Cerebellar nuclear complex (tissue), 1 donor: ENCODE measurements at regions not wholly inside any gene's neighbourhood (a gene's known extent, or its start where the extent isn't known, plus 50 kb on each side); places are given as distances from the start of the nearest gene placed in this dataset.
"Not testable (repeated sequence)": the region's sequence is repeated elsewhere in the genome, so short reads cannot be mapped to it uniquely, and the experiment has no call there.

Experiments used
- DNase-seq, 2 experiments: peaks; one replicate each; lab custom pipeline; 2025; lab: John Stamatoyannopoulos, UW

DNA sequence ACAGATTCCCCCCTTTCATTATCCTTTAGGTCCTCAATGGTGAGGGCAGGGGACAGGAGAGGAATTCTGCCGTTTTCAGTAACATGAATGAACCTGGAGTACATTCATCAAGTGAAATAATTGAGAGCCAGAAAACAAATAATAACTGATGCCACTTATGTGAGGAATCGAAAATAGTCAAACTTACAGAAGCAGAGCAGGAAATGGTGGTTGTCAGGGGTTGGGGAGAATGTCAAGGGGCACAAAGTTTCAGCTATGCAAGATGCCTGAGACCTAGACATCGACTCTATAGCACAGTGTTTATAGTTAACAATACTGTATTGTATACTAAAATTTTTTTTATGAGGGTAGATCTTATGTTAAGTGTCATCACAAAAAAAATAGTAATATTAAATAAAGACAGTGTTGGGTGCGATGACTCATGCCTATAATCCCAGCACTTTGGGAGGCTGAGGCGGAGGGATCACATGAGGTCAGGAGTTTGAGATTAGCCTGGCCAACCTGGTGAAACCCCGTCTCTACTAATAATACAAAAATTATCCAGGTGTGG lies 1219.8 kb downstream of the GATA3 start:
- no peak for DNase-seq

DNA sequence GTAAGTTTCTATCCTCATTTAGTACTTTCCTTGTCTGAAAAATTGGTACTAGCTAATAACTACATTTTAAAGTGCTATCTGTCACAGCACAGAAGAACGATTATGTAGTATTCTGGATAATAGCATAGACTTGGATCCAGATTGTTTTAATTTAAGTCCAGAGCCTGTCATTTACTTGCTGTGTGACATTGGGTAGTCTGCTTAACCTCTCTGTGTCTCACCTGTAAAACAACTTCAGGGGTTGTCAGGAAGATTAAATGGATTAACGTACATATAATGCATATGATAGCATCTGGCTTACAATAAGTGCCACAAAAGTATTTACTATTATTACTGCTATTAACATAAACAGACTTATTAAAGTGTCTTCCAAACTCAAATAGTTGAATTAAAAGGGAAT lies 1221.4 kb downstream of the GATA3 start:
- no peak for DNase-seq

DNA sequence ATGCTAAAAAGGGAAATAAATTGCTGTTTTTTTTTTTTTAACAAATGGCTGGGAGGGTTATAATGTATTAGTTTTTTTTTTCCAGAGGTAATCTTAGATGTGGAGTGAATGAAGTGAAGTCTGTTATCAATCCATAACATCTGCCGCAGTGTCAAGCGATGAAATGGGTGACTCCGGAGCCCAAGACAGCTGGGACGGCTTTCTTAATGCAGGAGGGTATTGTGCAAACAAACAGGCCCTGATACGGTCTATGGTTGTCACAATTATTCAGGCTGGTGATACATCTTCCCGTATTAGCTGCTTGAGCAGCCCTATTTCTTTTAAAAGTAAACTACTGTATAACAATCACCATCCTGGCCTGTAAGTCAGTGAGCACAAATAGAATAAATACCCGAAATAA lies 1231.2 kb downstream of the GATA3 start:
- DNase-seq, result no peak

DNA sequence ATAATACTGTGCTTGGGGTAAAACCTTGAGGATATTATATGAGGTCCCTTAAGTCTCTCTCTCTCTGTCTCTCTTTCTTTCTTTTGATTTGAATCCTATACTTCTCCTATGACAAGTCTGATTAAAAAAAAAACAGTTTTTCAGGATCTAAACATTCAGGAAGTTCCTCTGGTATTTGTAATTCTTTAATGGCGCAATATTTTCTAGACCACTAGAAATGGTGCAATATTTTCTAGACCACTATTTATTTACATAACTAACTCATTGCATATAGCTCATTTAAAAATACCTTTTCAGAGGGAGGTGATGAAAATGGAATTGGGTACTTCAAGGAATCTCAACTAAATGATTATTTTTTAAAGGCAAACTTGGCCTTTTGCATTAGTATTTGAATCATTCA lies 1235.3 kb downstream of the GATA3 start:
- no peak for DNase-seq

DNA sequence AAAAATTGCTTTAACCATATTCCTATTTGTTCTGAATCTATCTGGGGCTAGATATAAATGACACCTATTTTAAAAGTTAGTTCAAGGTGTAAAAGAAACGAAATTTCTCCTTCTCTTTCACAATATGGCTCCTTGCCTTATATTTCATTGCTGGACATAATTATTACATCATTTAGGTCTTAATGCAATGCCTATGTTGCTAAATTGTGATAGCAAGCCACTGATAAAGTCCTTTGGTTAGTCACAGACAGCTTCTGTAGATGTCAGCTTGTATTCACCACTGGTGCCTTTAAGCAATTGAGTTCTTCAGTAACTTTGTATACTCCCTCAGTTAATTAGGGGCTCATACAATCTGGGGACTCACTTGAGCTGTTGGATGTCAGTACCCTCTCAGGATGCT lies 1236.6 kb downstream of the GATA3 start:
- DNase-seq, result no peak

DNA sequence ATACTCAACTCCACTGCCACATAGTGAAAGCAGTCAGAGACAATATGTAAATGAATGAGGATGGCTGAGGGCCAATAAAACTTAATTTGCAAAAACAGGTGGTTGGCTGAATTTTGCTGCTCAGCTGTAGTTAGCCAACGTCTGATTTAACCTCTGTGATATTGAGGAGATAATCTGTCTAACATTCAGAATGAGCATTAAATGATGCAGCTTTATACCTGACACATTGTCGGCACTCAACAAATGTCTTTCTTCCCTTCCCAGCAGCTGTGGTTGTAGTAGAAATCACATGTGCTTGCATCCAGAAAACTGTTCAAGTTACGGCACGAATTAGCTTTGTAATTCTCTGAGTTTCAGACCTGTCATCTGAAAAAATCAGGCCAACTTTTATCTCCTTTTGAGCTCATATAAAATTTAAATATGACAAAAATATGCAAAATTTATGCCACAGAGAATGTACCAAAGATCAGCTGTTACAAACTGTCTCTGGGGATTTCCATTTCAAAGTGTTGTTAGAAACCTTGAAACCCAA lies 1239.7 kb downstream of the GATA3 start:
- DNase-seq, result no peak

DNA sequence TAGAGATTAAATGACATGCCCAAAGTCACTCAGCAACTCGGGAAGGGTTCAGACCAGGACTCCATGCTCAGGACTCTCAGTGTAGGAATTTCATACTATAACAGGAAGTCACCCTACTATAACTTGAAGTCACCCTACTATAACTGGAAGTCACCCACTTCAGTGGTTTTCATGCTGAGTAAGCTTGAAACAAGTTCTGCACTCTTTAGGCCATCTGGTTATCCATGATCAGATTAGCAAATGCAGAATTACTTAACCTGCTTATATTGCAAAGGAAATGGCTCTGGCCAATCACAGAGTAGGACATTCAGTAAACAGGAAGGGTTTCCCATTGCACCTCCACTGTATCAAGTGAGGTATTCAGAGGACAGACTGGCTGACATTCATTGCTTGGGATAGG lies 1240.4 kb downstream of the GATA3 start:
- DNase-seq, result no peak

DNA sequence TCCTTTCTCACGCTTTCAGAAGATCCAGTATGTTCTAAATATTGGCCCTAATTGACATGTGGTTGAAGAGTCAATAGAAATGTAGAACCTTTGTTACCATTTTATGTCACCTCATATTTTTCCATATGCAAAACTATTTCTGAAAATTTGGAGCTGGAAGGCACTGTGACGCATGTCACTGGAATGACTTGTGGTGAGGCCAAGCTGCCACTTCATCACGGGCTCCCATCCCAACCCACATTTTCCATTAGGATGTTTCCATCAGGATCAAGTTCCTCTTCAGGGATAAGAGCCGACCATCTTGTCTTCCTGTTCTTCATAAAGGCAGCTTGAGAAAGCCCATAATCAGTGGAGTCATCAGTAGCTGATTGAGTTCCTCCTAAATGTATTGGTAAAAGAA lies 1241.7 kb downstream of the GATA3 start:
- DNase-seq, result no peak

DNA sequence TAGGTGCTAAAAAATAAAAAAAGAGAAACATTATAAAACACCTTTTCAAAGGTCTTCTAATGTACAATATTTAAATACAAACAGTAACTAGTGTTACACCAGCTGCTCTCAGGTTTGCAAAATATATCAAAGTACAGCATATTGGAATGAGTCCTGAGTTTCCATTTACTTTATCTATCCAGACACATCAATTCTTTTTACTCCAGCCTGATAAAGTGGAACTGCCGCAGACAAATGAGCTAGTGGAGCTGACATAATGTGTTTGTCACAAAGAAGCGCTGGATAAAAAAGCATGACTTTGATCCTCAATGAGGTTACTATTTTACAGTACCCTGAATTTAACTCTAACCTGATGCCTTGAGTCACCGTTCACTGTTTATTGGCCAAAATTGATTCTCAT lies 1243.1 kb downstream of the GATA3 start:
- no peak for DNase-seq

DNA sequence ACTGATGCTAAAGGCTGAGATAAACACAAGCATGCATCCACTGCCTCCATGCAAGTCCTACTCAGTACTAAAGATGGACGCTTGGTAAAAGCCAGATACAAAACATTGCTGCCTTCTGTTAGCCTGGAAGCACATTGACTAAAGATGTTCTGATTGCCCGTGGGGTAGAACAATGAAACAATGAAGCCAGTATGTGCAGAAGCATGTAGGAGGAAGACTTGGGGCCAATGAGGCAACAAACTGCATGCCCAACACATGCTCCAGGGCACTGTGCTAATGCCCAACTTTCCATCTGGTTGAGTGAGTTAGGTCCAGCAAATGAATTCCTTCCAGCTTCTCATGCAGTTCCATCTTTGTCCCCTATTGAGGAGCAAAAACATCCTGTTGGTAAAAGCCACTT lies 1245.5 kb downstream of the GATA3 start:
- no peak for DNase-seq

DNA sequence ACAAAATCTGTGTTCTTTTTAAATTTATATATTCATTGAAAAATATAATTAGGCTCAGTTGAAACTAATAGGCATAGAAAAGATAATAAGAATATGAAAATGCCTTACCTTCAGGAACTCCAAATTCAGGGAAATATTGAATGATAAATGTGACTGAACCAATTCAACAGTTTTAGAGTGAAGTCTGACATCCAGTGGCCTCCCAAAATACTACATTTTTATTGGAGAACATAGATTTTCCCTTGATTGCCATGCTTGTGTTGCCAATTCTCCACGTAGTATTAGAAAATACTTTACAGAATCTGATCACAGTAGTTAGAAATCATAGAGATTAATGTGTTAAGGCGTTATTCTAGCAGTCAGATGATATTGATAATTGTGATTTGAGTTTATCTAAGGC lies 1246.7 kb downstream of the GATA3 start:
- DNase-seq, result no peak

DNA sequence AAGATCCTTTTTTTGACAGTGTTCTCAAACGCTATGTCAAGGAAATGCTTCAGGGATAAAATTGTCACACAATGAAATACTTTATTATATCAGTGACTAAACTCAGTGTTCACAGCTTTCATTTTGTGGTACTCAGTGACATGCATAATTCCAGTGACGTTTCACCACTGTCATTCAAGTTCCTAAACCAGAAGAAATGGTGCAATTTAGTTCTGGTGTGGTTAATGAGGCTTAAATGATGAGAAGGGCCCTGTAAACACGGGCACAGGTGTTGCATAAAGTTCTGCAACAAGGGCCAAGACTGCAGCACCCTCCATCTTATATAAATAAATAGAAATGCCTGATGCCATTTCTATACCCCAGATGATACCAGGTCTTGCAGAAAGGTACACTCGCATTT lies 1247.1 kb downstream of the GATA3 start:
- DNase-seq, result no peak

DNA sequence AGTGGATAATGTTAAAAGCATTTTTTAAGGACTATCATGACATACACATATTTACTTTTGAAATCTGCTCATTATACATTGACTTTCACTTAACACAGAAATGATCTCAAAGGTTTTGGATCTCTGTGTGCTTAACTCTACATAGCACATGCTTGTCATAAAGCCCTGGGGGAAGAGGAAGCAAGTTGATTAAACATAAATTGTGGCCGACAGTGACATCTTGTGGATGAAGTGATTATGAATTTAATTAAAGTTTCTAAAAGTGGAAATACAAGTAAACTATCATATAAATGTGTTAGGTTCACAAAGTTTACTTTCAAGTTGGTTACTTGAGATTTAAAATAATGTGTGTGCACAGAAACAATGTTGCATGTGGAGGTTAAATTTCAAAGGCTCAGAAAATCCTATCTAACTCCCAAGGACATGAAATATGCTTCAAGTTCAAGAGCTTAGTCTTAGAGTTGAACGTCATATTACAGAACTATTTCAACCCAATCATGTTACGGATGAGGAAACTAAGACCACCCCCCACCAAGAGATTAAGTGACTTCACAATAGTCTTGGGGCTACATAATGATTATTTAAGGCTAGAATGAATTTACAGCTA lies 1247.8 kb downstream of the GATA3 start:
- no peak for DNase-seq

DNA sequence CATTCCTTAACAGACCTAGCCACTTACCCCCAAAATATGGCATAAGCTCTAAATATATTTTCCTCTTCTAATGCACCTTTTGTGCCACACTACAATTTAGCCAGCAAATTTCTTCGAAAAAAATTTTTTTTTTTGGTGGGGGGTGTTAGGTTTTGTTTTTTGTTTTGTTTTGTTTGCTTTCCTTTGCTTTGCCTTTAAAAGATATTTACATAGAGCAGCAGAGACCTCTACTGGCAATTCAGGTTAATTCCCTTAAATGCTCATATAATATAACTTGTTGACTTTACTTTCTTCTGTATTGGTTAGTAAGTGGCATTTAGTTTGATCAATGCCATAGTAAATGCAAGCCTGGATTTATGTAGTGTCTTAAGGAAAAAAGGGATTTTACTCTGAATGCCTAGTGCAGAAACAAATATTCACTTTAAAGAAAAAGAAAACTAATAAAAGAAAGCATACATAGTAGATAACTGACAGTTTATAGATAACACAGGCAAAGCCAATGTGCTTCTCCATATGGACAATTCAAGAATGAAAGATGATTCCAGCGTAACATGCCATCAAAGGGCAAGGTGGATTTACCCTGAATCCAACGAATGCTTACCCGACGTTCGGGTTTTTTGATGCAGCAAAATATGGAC lies 1250.6 kb downstream of the GATA3 start:
- no peak for DNase-seq

DNA sequence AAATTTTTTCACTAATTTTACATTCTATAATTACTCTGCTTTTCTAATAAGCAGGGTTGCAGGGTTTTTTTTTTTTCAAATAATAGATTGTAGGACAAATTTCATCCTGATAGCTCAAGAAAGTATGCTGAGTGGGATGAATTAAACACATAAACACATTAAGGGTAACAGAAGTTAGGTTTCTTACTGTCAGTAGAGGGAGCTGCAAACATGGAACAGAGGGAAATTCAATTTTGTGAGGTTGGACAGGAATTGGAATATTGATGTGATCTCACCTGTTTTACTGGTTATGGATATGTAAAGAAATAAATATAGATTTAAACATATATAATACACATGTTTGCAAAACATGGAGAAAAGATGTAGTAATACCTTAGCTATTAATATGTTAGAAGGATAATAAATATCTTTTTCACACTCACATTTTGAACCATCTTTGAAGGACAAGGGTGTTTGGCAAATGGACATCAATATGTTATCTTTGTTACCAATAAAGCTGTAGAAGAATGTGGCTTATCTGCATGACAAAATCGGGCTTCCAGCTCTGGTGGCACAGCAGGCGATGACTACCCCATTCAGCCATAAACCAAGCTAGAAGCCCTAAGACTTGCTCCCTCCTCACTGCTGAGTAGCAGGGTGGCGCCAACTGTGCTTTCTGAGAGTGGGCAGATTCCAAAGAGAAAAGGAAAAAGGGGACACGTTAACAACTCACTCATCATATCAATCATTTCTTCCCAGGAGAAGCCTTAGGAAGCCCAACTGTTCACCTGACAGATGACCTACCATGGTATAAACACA lies 1257.4 kb downstream of the GATA3 start:
- DNase-seq, result no peak

DNA sequence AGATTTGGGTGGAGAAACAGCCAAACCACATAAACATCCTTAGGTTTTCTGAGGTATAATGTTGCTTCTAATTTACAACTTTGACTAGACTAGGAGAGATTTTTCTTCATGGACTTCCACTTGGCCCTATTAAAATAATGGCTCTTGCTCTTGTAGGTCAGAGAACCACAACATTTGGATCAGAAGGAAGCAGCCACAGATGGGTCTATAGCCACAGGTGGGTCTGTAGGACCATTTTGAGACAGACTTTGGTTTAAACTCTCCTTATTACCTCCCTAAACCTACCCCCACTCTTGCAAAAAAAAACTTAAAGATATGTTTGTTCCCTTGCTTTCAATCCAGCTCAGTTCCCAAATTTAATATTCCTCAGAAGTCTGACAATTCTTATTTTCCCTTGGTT lies 1260.8 kb downstream of the GATA3 start:
- no peak for DNase-seq

DNA sequence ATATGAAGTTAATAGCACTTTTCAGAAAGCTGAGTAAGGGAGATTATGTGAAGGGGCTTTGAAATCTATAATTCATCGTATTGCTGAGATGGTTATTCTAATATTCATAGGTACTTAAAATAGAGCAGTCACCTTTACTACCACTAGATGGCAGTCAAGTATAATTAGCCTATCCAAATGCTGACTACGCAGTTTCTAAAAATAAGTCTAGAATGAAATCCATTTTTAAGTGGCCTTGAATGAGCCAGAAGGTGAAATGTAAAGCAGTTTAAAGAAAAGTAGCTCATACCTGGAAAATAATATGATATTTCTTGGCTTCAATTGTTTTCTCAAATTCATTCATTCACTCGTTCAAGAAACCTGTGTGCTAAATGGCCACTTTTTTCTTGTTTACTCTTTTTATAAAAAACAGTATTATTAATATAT lies 1277.1 kb downstream of the GATA3 start:
- peak in 1 of 2 experiments; percentile 1 for DNase-seq

DNA sequence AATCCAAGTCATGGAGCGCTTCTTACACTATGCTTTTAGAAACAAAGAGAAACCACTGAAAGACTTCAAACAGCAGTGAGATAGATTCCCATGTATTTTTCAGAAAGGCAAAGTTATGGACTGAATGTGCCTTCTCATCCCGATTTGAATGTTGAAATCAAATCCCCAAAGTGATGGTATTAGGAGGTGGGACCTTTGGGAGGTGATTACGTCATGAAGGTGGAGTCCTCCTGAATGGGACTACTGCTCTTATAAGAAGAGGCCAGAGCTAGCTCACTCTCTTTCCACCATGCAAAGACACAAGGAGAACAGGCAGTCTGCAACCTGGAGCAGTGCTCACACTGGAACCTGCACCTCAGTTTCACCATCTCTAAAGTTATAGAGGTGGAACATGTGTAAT lies 1279.8 kb downstream of the GATA3 start:
- DNase-seq, result no peak

DNA sequence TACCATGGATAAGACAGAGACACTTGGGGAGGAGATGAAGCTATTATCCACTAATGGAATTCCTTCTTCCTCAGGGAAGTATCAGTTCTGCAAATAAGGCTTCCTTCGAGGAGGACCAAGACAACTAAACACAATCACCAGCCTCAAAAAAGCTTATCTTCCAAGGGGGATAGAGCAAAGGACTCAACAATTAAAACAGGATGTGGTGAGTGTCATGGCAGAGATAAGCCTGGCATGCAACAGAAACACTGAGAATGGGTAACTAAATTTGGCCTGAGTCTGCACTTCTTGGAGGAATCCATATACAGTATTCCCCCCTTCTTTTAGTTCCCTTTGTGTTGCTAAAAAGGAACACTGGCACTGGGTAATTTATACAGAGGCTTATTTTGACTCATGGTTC lies 1285.2 kb downstream of the GATA3 start:
- no peak for DNase-seq

DNA sequence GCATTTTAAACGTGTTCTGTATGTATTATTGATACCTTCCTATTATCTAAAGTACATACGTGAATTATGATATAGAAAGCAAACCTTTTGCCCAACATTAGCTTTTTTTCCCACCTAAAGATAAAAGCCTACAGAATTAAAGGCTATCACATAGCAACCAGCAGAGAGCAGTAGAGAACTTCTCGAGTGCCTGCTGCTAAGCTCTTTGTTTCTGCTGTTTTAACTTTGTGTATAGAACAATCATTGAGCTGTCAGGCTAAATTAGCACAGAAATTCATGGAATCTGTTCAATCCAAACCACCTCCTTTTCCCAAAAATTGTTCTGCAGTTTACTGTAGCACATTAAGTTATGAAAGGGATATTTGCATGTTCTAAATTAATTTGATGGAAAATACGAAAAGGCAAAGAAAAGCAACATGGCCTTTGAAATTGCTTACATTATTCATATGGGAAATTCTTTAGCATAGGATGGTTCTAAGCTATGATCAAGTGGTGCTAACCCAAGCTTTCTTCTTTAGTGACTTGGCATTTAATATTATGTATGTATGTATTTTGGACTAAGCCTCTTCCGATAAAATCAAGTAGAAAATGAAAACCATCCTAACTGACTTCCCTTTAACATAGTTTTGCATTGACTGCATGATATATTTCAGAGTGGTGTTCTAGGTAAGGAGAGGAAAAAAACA lies 1288.5 kb downstream of the GATA3 start:
- no peak for DNase-seq

DNA sequence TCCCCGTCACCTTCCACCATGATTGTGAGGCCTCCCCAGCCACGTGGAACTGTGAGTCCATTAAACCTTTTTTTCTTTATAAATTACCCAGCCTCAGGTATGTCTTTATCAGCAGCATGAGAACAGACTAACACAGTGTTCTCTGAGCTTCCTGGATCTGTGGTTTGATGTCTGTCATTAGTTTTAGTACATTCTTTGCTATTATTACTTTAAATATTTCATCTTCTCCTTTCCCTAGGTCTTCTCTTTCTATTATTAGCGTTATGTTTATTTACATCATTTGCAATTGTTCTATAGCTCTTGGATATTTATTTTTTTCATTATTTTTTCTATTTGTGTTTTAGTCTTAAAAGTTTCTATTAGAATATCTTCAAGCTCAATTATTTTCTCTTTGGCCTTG lies 1293.4 kb downstream of the GATA3 start:
- DNase-seq, result not testable (repeated sequence)

DNA sequence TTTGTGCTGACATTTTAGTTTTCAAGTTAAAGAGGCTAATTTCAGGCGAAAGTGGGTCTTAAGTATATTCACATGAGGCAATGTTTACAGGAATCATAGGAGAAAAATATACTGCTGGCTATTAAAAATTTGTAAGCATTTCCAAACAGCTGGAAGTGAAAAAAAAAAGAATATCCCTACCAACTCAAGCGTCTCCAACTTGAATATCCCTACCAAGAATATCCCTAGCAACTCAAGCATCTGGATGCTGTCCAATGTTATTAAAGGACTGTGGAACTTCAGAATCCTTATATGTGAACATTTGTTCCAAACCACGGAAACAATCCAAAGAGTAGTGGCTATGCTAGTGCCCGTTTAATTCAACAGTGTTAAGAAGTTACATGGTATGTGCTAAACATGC lies 1303.0 kb downstream of the GATA3 start:
- no peak for DNase-seq
